IPS-NIHi7 (cell line): ENCODE measurements at regions not wholly inside any gene's neighbourhood (a gene's known extent, or its start where the extent isn't known, plus 50 kb on each side); places are given as distances from the start of the nearest gene placed in this dataset.
A peak's percentile ranks its signal among the peaks of the same experiment; 100 is the strongest.

Source experiments
- DNase-seq: peaks from one replicate; pipeline ENCODE4 v3.0.0; 2012; ENCODE audit warnings: mixed read lengths; ENCODE audit errors: extremely low spot score

GRCh38 chrX:46447384-46447783, 97.8 kb downstream of the ZNF674 start:
- DNase-seq, result no peak

- DNase-seq, result peak; percentile 93
Observed at GRCh38 chrX:46446727-46447378, 98.4 kb downstream of the ZNF674 start.

GRCh38 chrX:46444011-46444410, 101.2 kb downstream of the ZNF674 start:
- DNase-seq, result peak; percentile 48

GRCh38 chrX:46436744-46437143, 108.5 kb downstream of the ZNF674 start:
- DNase-seq, result no peak

GRCh38 chrX:46433892-46434291, 111.3 kb downstream of the ZNF674 start:
- no peak for DNase-seq

- DNase-seq, result peak; percentile 68
Observed at GRCh38 chrX:46408553-46409407, 136.4 kb downstream of the ZNF674 start.

GRCh38 chrX:46407753-46408130, 137.5 kb downstream of the ZNF674 start:
- DNase-seq, result no peak

- no peak for DNase-seq
Observed at GRCh38 chrX:46407036-46407752, 138.0 kb downstream of the ZNF674 start.

- no peak for DNase-seq
Observed at GRCh38 chrX:46404774-46405173, 140.4 kb downstream of the ZNF674 start.

- no peak for DNase-seq
Observed at GRCh38 chrX:46400530-46401443, 144.4 kb downstream of the ZNF674 start.

GRCh38 chrX:46398874-46399273, 146.3 kb downstream of the ZNF674 start:
- no peak for DNase-seq

GRCh38 chrX:46398126-46398525, 147.1 kb downstream of the ZNF674 start:
- DNase-seq, result no peak

- DNase-seq, result no peak
Observed at GRCh38 chrX:46386511-46386910, 158.7 kb downstream of the ZNF674 start.

- no peak for DNase-seq
Observed at GRCh38 chrX:46383006-46383405, 162.2 kb downstream of the ZNF674 start.

- DNase-seq, result no peak
Observed at GRCh38 chrX:46382595-46382994, 162.6 kb downstream of the ZNF674 start.

GRCh38 chrX:46381630-46382029, 163.6 kb downstream of the ZNF674 start:
- peak; percentile 36 for DNase-seq

GRCh38 chrX:46380148-46380752, 165.0 kb downstream of the ZNF674 start:
- no peak for DNase-seq

- peak; percentile 76 for DNase-seq
Observed at GRCh38 chrX:46376246-46376885, 168.9 kb downstream of the ZNF674 start.

GRCh38 chrX:46375831-46376230, 169.4 kb downstream of the ZNF674 start:
- no peak for DNase-seq

GRCh38 chrX:46374371-46374770, 170.8 kb downstream of the ZNF674 start:
- DNase-seq, result no peak

- no peak for DNase-seq
Observed at GRCh38 chrX:46367491-46367890, 177.7 kb downstream of the ZNF674 start.
